Muscle of leg (tissue), 3 donors: ENCODE measurements at regions not wholly inside any gene's neighbourhood (a gene's known extent, or its start where the extent isn't known, plus 50 kb on each side); places are given as distances from the start of the nearest gene placed in this dataset.
A peak's percentile ranks its signal among the peaks of the same experiment; 100 is the strongest.

ENCODE experiments used
- DNase-seq: peaks from one replicate; pipeline ENCODE4 v3.0.0; 2013
- H3K27ac ChIP-seq: one replicate; pipeline ENCODE4 v1.5.1; 2013; ENCODE audit warnings: mild to moderate bottlenecking, low read length, control low read depth
- H3K27me3 ChIP-seq: one replicate; pipeline ENCODE4 v1.6.1; 2013; ENCODE audit warnings: low read length; ENCODE audit not compliant: control insufficient read depth, insufficient read depth
- H3K36me3 ChIP-seq: one replicate; pipeline ENCODE4 v1.6.1; 2013; ENCODE audit warnings: low read length; ENCODE audit not compliant: control insufficient read depth, insufficient read depth
- H3K4me1 ChIP-seq: one replicate; pipeline ENCODE4 v1.6.1; 2013; ENCODE audit warnings: low read length; ENCODE audit not compliant: control insufficient read depth, insufficient read depth
- H3K4me3 ChIP-seq: one replicate; pipeline ENCODE4 v1.5.1; 2013; ENCODE audit warnings: low read length, control low read depth
- H3K9me3 ChIP-seq: replicated peaks from 2 replicates; pipeline ENCODE4 v1.6.1; 2013; ENCODE audit warnings: low read depth, low read length; ENCODE audit not compliant: control insufficient read depth
- WGBS: methylation state at CpG from one replicate; pipeline ENCODE4 v1.1.5; 2013; ENCODE audit warnings: missing lambda C conversion rate; ENCODE audit not compliant: insufficient coverage; 5-methylcytosine and 5-hydroxymethylcytosine counted together

GRCh38 chr9:27766073-27766835 is 193.0 kb upstream of the C9orf72 start:
- no peaks in the 10 kb centered on the region for H3K9me3 ChIP-seq
- H3K27ac ChIP-seq = no peak overlapping the region
- no peaks in the 10 kb centered on the region for H3K4me1 ChIP-seq
- H3K27me3 ChIP-seq = no peaks in the 10 kb centered on the region
- DNase-seq = peak; percentile 45
- no peak overlapping the region for H3K4me3 ChIP-seq
- no peaks in the 10 kb centered on the region for H3K36me3 ChIP-seq
- 90% methylated on average over 2 of the region's 3 CpGs for WGBS

GRCh38 chr9:27768781-27769180 is 195.5 kb upstream of the C9orf72 start:
- no peaks in the 10 kb centered on the region for H3K36me3 ChIP-seq
- H3K9me3 ChIP-seq = no peaks in the 10 kb centered on the region
- no peak for DNase-seq
- H3K27ac ChIP-seq = no peak overlapping the region
- WGBS = 86% methylated on average over 1 of the region's 3 CpGs
- no peaks in the 10 kb centered on the region for H3K27me3 ChIP-seq
- peaks cover 7% of the 10 kb centered on the region for H3K4me1 ChIP-seq
- no peak overlapping the region for H3K4me3 ChIP-seq

- Histone ChIP-seq H3K9me3 (no peaks in the 10 kb centered on the region), H3K27me3 (no peaks in the 10 kb centered on the region), H3K36me3 (no peaks in the 10 kb centered on the region), H3K4me1 (peaks cover 7% of the 10 kb centered on the region), H3K27ac (no peak overlapping the region), H3K4me3 (no peak overlapping the region)
- WGBS = no CpG with 5 or more reads among the region's 5 CpGs
- DNase-seq = no peak
These were observed 197.3 kb upstream of the C9orf72 start for GRCh38 chr9:27770541-27770940.

- Histone ChIP-seq H3K27me3 (no peaks in the 10 kb centered on the region), H3K4me3 (no peak overlapping the region), H3K27ac (peak overlapping the region; percentile 37), H3K36me3 (no peaks in the 10 kb centered on the region), H3K9me3 (no peaks in the 10 kb centered on the region), H3K4me1 (peaks cover 7% of the 10 kb centered on the region)
- 86% methylated on average over 2 of the region's 4 CpGs for WGBS
- DNase-seq = peak; percentile 90
These were observed 198.7 kb upstream of the C9orf72 start for GRCh38 chr9:27771803-27772545.

- Histone ChIP-seq H3K27me3 (no peaks in the 10 kb centered on the region), H3K9me3 (no peaks in the 10 kb centered on the region), H3K36me3 (no peaks in the 10 kb centered on the region), H3K4me3 (no peak overlapping the region), H3K4me1 (no peaks in the 10 kb centered on the region), H3K27ac (no peak overlapping the region)
- WGBS = 55% methylated on average over 5 of the region's 7 CpGs
- DNase-seq = no peak
These were observed 211.8 kb upstream of the C9orf72 start for GRCh38 chr9:27784847-27785713.

GRCh38 chr9:27785714-27786100 is 212.4 kb upstream of the C9orf72 start:
- DNase-seq = no peak
- no peaks in the 10 kb centered on the region for H3K36me3 ChIP-seq
- no peak overlapping the region for H3K27ac ChIP-seq
- H3K4me1 ChIP-seq = no peaks in the 10 kb centered on the region
- H3K9me3 ChIP-seq = no peaks in the 10 kb centered on the region
- no peak overlapping the region for H3K4me3 ChIP-seq
- H3K27me3 ChIP-seq = no peaks in the 10 kb centered on the region

GRCh38 chr9:27787891-27788290 is 214.6 kb upstream of the C9orf72 start:
- Histone ChIP-seq H3K27me3 (no peaks in the 10 kb centered on the region), H3K9me3 (no peaks in the 10 kb centered on the region), H3K36me3 (no peaks in the 10 kb centered on the region), H3K4me1 (no peaks in the 10 kb centered on the region), H3K4me3 (no peak overlapping the region), H3K27ac (no peak overlapping the region)
- no peak for DNase-seq
- no CpG with 5 or more reads among the region's 2 CpGs for WGBS

GRCh38 chr9:27791311-27791710 is 218.0 kb upstream of the C9orf72 start:
- Histone ChIP-seq H3K36me3 (no peaks in the 10 kb centered on the region), H3K4me3 (no peak overlapping the region), H3K4me1 (no peaks in the 10 kb centered on the region), H3K9me3 (no peaks in the 10 kb centered on the region), H3K27me3 (no peaks in the 10 kb centered on the region), H3K27ac (no peak overlapping the region)
- DNase-seq = no peak
- 60% methylated on average over 1 of the region's 1 CpG for WGBS

- no peak overlapping the region for H3K4me3 ChIP-seq
These were observed 219.8 kb upstream of the C9orf72 start for GRCh38 chr9:27792971-27793689.

More at GRCh38 chr9:27792971-27793689, 219.8 kb upstream of the C9orf72 start:
- Histone ChIP-seq H3K27me3 (no peaks in the 10 kb centered on the region), H3K4me1 (no peaks in the 10 kb centered on the region), H3K9me3 (no peaks in the 10 kb centered on the region), H3K36me3 (no peaks in the 10 kb centered on the region), H3K27ac (no peak overlapping the region)
- DNase-seq = no peak
- 76% methylated on average over 2 of the region's 2 CpGs for WGBS
